ENCODE measurements at regions not wholly inside any gene's neighbourhood (a gene's known extent, or its start where the extent isn't known, plus 50 kb on each side); places are given as distances from the start of the nearest gene placed in this dataset.

DNA sequence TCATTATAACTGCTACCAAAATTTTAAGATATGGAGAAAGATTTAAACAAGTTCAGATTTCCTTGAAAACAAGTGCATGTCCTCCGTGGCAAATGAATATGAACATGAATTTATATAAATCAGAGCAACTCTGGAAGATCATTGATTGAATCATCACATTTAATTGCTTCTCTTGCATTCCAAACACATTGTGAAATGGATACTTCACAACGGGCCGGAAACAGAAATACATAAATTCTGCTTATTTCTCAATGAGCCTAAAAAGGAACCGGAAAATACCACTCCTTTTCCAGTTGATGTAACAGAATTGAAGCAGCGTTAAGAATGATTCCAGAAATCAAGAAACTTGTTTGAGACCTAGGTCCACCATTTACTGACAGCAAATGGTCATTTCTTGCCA lies 134.6 kb upstream of the BTN3A2 start:
- TF ChIP-seq, protein P1, sequence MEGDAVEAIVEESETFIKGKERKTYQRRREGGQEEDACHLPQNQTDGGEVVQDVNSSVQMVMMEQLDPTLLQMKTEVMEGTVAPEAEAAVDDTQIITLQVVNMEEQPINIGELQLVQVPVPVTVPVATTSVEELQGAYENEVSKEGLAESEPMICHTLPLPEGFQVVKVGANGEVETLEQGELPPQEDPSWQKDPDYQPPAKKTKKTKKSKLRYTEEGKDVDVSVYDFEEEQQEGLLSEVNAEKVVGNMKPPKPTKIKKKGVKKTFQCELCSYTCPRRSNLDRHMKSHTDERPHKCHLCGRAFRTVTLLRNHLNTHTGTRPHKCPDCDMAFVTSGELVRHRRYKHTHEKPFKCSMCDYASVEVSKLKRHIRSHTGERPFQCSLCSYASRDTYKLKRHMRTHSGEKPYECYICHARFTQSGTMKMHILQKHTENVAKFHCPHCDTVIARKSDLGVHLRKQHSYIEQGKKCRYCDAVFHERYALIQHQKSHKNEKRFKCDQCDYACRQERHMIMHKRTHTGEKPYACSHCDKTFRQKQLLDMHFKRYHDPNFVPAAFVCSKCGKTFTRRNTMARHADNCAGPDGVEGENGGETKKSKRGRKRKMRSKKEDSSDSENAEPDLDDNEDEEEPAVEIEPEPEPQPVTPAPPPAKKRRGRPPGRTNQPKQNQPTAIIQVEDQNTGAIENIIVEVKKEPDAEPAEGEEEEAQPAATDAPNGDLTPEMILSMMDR (IDR thresholded peaks at IDR 0.05), result no peak
- intact Hi-C loops (cut with DNase I, micrococcal nuclease), result loop anchor here in 1 of 2 experiments (5.0 kb wide), 1 partner anchor 42 kb away; a partner anchor contains a TSS
- Histone ChIP-seq H3K27me3 (ENCODE audit: control insufficient read depth in 1 of 2, insufficient read depth in 2 of 2, low read length in 2 of 2) (no peaks in the 10 kb centered on the region), H3K36me3 (ENCODE audit: insufficient read depth, low read length) (peaks cover under 1% of the 10 kb centered on the region), H3K9me3 (ENCODE audit: control insufficient read depth in 1 of 2, insufficient read depth in 1 of 2, low read length in 2 of 2) (peaks cover 0 to 14% of the 10 kb centered on the region in 2 experiments), H3K4me1 (ENCODE audit: insufficient read depth, low read length) (peaks cover 26% of the 10 kb centered on the region), H3K4me3 (ENCODE audit: low read length) (no peak overlapping the region), H3K27ac (ENCODE audit: low read depth in 1 of 2, low read length in 2 of 2) (no peak overlapping the region)
- H3K4me1 Mint-ChIP-seq (ENCODE audit: low read depth), result peaks cover 42% of the 10 kb centered on the region
- peaks cover 26% of the 10 kb centered on the region for H3K36me3 Mint-ChIP-seq (ENCODE audit: low read depth)
- ATAC-seq (ENCODE audit: poor library complexity) (no peak), DNase-seq (no peak)
- ChIA-PET CTCF (interaction anchor here (0.9 kb wide), 1 partner anchor 20 kb away, joined by 3 read pairs; a partner anchor contains a TSS), POLR2A (interaction anchor here (1.6 to 1.8 kb wide), 3 partner anchors 14 to 74 kb away, joined by 4 to 14 read pairs (median 5); a partner anchor contains a TSS)
- H3K4me3 Mint-ChIP-seq, result no peak overlapping the region
- peaks cover 8% of the 10 kb centered on the region for H3K27me3 Mint-ChIP-seq
- no peaks in the 10 kb centered on the region for H3K9me3 Mint-ChIP-seq
- H3K27ac Mint-ChIP-seq, result no peak overlapping the region

DNA sequence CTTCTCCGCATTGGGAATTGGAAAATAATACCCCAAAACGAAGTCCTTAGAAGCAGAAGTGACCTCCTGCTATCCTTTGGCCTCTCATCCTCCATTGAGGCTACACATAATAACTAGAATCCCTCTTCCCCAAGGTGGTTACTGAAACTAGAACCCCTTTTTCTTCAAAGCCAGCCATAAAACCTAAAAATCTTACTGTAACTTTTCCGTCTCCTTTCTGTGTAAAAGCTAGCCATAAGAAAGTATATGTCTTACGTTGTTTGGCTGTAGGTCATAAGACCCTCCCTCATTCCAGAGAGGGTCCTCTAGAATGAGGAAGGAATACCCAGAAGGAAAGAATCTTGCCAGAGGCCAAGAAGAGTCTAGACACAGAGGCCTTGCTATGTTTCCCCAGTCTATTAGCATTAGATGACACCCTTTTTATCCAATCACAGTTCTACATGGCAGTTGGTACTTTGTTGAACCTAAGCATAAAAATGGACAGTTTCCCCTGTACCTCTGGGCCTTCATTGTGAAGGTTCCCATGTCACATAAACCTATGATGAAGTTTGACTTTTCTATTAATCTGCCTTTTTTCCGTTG lies 133.9 kb upstream of the BTN3A2 start:
- Histone ChIP-seq H3K36me3 (ENCODE audit: insufficient read depth, low read length) (no peaks in the 10 kb centered on the region), H3K4me1 (ENCODE audit: insufficient read depth, low read length) (peaks cover 19% of the 10 kb centered on the region), H3K27me3 (ENCODE audit: control insufficient read depth in 1 of 2, insufficient read depth in 2 of 2, low read length in 2 of 2) (no peaks in the 10 kb centered on the region), H3K4me3 (ENCODE audit: low read length) (no peak overlapping the region), H3K27ac (ENCODE audit: low read depth in 1 of 2, low read length in 2 of 2) (no peak overlapping the region), H3K9me3 (ENCODE audit: control insufficient read depth in 1 of 2, insufficient read depth in 1 of 2, low read length in 2 of 2) (peaks cover 0 to 7% of the 10 kb centered on the region in 2 experiments)
- Mint-ChIP-seq H3K4me1 (ENCODE audit: low read depth) (peaks cover 48% of the 10 kb centered on the region), H3K27me3 (peaks cover 8% of the 10 kb centered on the region), H3K36me3 (ENCODE audit: low read depth) (peaks cover 28% of the 10 kb centered on the region), H3K4me3 (peak overlapping the region; percentile 9), H3K9me3 (no peaks in the 10 kb centered on the region), H3K27ac (peak overlapping the region; percentile 42)
- CTCF ChIA-PET, result no interaction called here
- POLR2A ChIA-PET, result interaction anchor here (1.6 to 1.8 kb wide), 3 partner anchors 15 to 74 kb away, joined by 4 to 14 read pairs (median 5); a partner anchor contains a TSS
- DNase-seq (no peak), ATAC-seq (ENCODE audit: poor library complexity) (no peak)
- intact Hi-C loops (cut with DNase I, micrococcal nuclease), result loop anchor here in 1 of 2 experiments (5.0 kb wide), 1 partner anchor 41 kb away; a partner anchor contains a TSS
- TF ChIP-seq, protein P1 (IDR thresholded peaks at IDR 0.05), result no peak

DNA sequence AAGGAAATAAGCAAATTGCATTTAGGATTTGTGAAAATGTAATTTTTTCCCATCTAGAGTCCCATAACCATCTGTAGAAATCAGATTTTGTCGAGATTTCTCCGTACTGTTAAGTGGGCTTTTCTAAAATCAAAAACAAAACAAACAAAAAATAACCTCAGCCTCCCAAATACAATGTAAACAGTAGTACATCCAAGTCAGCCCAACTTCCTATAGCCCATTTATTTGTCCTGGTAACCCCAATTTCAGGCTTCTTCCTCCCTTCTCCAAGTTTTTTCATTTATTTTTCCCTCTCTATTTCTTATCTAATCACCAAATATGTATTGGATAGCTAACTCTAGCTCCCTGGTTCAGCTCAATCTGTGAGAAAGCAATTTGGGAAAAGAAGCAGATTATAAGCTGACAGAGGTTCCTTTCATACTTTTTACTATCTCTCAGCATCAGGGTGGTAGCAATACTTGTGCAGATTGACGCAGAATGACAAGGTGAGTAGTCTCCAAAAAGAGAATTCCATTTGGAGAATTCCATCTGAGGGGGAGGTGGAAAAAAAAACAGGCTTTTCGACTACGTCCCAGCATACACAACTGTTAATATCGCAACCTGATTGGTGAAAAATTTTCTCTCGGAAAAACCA lies 132.6 kb upstream of the BTN3A2 start:
- peaks cover 28% of the 10 kb centered on the region for H3K36me3 Mint-ChIP-seq (ENCODE audit: low read depth)

More for the DNA sequence above, 132.6 kb upstream of the BTN3A2 start:
- DNase-seq (no peak), ATAC-seq (ENCODE audit: poor library complexity) (no peak)
- Histone ChIP-seq H3K27me3 (ENCODE audit: control insufficient read depth in 1 of 2, insufficient read depth in 2 of 2, low read length in 2 of 2) (no peaks in the 10 kb centered on the region), H3K36me3 (ENCODE audit: insufficient read depth, low read length) (no peaks in the 10 kb centered on the region), H3K4me3 (ENCODE audit: low read length) (peak overlapping the region; percentile 66), H3K4me1 (ENCODE audit: insufficient read depth, low read length) (peaks cover 19% of the 10 kb centered on the region), H3K27ac (ENCODE audit: low read depth in 1 of 2, low read length in 2 of 2) (peak overlapping the region; percentile 78 to 87), H3K9me3 (ENCODE audit: control insufficient read depth in 1 of 2, insufficient read depth in 1 of 2, low read length in 2 of 2) (peaks cover 0 to 7% of the 10 kb centered on the region in 2 experiments)
- intact Hi-C loops (cut with DNase I, micrococcal nuclease), result loop anchor here (2.0 to 5.0 kb wide), 2 partner anchors 40 to 110 kb away; a partner anchor contains a TSS
- CTCF ChIA-PET, result interaction anchor here (0.7 to 6.7 kb wide), 3 partner anchors 10 to 28 kb away, joined by 3 to 42 read pairs (median 3); a partner anchor contains a TSS
- peaks cover 42% of the 10 kb centered on the region for H3K4me1 Mint-ChIP-seq (ENCODE audit: low read depth)
- POLR2A ChIA-PET, result interaction anchor here (0.8 to 7.2 kb wide), 23 partner anchors 8 to 1660 kb away, joined by 3 to 754 read pairs (median 55); a partner anchor contains a TSS
- TF ChIP-seq, protein P1 (IDR thresholded peaks at IDR 0.05), result no peak
- H3K27ac Mint-ChIP-seq, result peak overlapping the region; percentile 99
- H3K4me3 Mint-ChIP-seq, result peak overlapping the region; percentile 100
- H3K9me3 Mint-ChIP-seq, result no peaks in the 10 kb centered on the region
- H3K27me3 Mint-ChIP-seq, result peaks cover 8% of the 10 kb centered on the region

Measured in CD4-positive, alpha-beta T cell (primary cell).